Esophagus (tissue), 2 donors: ENCODE measurements at regions not wholly inside any gene's neighbourhood (a gene's known extent, or its start where the extent isn't known, plus 50 kb on each side); places are given as distances from the start of the nearest gene placed in this dataset.

ENCODE experiments used
- H3K27ac ChIP-seq, 2 donors: one replicate each; pipeline ENCODE4 v1.5.1; 2013; ENCODE audit warnings: low read depth in 2 of 2, mild to moderate bottlenecking in 2 of 2, inconsistent platforms in 1 of 2, low read length in 1 of 2, moderate library complexity in 1 of 2
- H3K27me3 ChIP-seq, 2 donors: one replicate each; pipeline ENCODE4 v1.6.1; 2013; ENCODE audit warnings: low read length in 2 of 2, control low read depth in 1 of 2, mild to moderate bottlenecking in 1 of 2; ENCODE audit not compliant: insufficient read depth in 2 of 2, control insufficient read depth in 1 of 2
- H3K36me3 ChIP-seq, 2 donors: one replicate each; pipeline ENCODE4 v1.6.1; 2013; ENCODE audit warnings: low read length in 1 of 2; ENCODE audit not compliant: control insufficient read depth in 2 of 2, insufficient read depth in 2 of 2
- H3K4me1 ChIP-seq, 2 donors: one replicate each; pipeline ENCODE4 v1.6.1; 2013; ENCODE audit warnings: low read length in 1 of 2; ENCODE audit not compliant: control insufficient read depth in 2 of 2, insufficient read depth in 2 of 2
- H3K4me3 ChIP-seq, 2 donors: one replicate each; pipeline ENCODE4 v1.5.1; 2013; ENCODE audit warnings: low read length in 2 of 2, mild to moderate bottlenecking in 2 of 2, low read depth in 1 of 2, moderate library complexity in 1 of 2
- H3K9me3 ChIP-seq, 2 donors: one replicate each; pipeline ENCODE4 v1.6.1; 2013; ENCODE audit warnings: mild to moderate bottlenecking in 2 of 2, low read depth in 1 of 2, low read length in 1 of 2, moderate library complexity in 1 of 2; ENCODE audit not compliant: control insufficient read depth in 2 of 2, insufficient read depth in 1 of 2
- WGBS, 2 donors: extraction: QIAGEN DNeasy Blood & Tissue Kit; methylation state at CpG; one replicate each; pipeline ENCODE4 v1.1.7; 2013; 5-methylcytosine and 5-hydroxymethylcytosine counted together
- donor health status: healthy with polysubstance abuse.
- donor health status: Bipolar disorder and iron deficiency.

DNA sequence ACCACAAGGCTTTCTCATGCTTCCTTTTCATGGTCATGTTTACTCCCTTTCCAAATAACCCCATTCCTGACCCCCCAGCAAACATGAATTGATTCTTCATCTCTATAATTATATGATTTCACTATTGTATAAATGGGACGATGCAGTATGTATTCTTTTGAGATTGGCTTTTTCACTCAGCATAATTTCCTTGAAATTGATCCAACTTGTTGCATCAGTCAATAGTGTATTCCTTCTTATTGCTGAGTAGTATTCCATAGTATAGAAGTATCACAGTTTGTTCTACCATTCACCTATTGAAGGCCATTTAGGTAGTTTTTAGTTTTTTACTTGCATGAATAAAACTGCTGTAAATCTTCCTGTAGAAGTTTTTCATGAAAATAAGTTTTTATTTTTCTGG, 264.7 kb downstream of the BAMBI start:
- 79 to 90% methylated on average over 1 of the region's 1 CpG for WGBS, 2 donors

DNA sequence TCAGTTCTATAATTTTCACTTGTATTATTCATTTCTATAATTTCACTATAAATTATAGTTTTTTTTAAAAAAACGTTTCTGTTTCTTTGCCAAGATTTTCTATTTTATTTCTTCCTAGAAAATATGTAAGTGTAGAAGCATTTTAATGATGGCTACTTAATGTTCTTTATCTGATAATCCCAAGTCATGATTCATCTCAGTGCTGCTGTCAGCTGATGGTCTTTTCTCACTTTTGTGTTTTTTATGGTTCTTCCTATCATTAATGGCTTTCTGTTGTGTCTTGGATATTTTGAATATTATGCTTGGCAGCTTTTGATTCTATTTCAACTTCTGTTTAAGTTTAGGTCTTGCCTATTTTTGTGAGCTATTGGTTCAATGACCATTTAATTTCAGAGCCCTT, 268.6 kb downstream of the BAMBI start:
- H3K4me1 ChIP-seq, result no peaks in the 10 kb centered on the region
- no peaks in the 10 kb centered on the region for H3K36me3 ChIP-seq
- no peak overlapping the region for H3K27ac ChIP-seq
- H3K4me3 ChIP-seq, result no peak overlapping the region
- H3K27me3 ChIP-seq, result no peaks in the 10 kb centered on the region
- no peaks in the 10 kb centered on the region for H3K9me3 ChIP-seq
- WGBS, 2 donors, result 28 to 34% methylated on average over 1 of the region's 1 CpG

More for the DNA sequence above, 264.7 kb downstream of the BAMBI start:
- no peak overlapping the region for H3K4me3 ChIP-seq
- H3K27ac ChIP-seq, result no peak overlapping the region
- no peaks in the 10 kb centered on the region for H3K36me3 ChIP-seq
- no peaks in the 10 kb centered on the region for H3K4me1 ChIP-seq
- no peaks in the 10 kb centered on the region for H3K9me3 ChIP-seq
- H3K27me3 ChIP-seq, result no peaks in the 10 kb centered on the region

DNA sequence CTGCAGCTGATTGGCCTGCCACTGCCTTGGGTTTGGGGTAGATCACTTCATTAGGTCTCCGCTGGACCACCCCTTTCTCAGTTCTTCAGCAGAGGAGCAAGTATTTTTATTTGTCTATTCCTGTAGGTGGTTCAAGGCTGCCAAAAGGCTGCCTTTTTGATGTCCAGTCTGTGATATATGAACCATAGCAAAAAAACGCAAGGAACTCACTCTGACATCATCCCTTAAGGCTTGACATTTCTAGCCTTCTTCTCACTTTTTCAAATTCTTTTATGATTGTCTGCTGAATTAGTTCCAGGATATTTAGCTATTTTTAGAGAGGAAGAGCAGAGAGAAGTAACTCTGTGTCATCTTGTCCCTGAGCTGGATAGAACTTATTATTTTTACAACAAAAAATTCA, 269.2 kb downstream of the BAMBI start:
- no peak overlapping the region for H3K4me3 ChIP-seq
- H3K4me1 ChIP-seq, result no peaks in the 10 kb centered on the region
- H3K27me3 ChIP-seq, result no peaks in the 10 kb centered on the region
- H3K27ac ChIP-seq, result no peak overlapping the region
- no peaks in the 10 kb centered on the region for H3K36me3 ChIP-seq
- WGBS, 2 donors, result 72 to 80% methylated on average over 2 of the region's 2 CpGs
- no peaks in the 10 kb centered on the region for H3K9me3 ChIP-seq

DNA sequence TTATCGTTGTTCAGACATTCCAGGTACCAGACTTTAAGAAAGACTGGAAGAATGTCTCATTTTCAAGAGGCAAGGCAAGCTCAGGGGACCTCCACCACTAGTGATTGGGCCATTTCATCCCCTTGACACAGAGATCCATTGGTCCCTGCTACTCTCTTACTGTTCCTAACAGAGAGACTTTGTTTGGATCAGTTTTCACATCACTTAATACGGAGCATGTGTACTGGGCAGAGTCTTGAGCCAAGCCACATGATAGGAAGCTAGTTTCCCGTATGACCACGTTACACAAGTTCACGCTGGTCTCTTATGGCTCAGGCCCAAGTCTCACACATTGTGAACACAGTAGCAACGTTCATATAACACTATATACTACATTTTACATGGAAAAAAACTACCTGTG, 269.9 kb downstream of the BAMBI start:
- H3K36me3 ChIP-seq, result no peaks in the 10 kb centered on the region
- H3K27ac ChIP-seq, result no peak overlapping the region
- H3K4me3 ChIP-seq, result no peak overlapping the region
- no peaks in the 10 kb centered on the region for H3K27me3 ChIP-seq
- WGBS, 2 donors, result 40 to 51% methylated on average over 6 of the region's 6 CpGs
- no peaks in the 10 kb centered on the region for H3K4me1 ChIP-seq
- no peaks in the 10 kb centered on the region for H3K9me3 ChIP-seq

DNA sequence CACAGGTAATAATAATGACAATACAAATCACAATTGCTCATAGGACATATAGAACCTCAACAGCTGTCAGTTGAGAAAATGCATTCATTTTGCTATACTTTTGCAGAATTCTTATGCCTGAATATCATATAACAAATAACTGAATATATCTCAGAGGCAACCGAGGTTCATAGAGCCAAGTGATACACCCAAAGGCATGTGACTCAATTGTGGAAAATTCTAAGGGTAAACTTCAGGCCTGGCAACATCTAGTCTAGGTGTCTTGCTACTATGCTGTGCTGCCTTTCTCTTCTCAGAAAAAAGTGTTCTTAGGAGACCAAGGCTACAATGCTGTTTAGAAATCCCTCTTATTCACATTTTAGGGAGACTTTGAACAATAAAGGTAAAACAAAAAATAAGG, 270.7 kb downstream of the BAMBI start:
- Histone ChIP-seq H3K36me3 (no peaks in the 10 kb centered on the region), H3K4me3 (no peak overlapping the region), H3K27ac (no peak overlapping the region), H3K27me3 (no peaks in the 10 kb centered on the region), H3K9me3 (no peaks in the 10 kb centered on the region), H3K4me1 (no peaks in the 10 kb centered on the region)
- WGBS, 2 donors, result 60 to 63% methylated on average over 1 of the region's 1 CpG

DNA sequence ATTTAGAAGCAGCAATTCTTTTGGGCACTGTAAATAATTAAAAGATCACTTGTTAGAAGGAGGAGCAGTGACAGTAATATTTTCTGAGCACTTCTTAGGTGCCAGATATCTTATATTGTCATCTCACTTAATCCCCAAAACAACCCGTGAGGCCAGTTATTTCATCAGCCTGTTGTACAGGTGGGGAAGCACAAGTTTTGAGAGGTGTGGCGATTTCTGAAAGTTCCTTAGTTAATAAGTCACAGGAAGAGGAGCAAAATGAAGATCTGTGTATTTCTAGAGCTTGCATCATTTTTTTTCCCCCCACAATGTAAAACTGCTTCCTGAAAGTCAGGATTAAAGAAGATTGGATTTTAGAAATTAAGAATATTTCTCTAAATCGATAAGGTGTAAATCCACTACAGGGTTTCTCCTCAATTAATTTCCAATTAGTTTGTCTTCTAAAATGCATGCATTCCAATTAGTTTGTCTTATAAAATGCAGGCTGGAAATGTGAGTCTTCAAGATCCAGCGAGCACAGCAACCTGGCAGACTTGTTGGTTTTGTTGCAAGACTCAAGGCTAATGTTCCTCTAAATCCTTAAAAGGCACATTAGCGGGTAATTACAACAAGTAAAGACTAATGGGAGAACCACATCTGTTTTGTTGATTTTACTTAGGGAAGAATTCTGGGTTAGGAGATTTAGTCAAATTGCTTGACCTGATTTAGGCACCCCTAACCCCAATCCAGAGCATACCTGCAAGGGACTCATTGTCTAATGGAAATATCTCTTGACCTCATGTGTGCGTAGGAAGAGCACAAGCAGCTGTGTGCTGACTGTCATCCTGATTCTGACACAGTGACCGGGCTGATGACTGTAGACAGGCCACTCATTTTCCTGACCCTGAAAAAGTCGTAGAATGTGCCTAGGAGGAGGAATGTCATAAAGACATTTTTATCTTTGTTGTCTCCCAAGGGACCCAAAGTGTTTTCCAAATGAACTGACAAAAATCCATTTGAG, 272.0 kb downstream of the BAMBI start:
- Histone ChIP-seq H3K27me3 (no peaks in the 10 kb centered on the region), H3K9me3 (no peaks in the 10 kb centered on the region), H3K36me3 (no peaks in the 10 kb centered on the region), H3K4me1 (no peaks in the 10 kb centered on the region), H3K27ac (peak overlapping the region in 1 of 2 donors; percentile 74), H3K4me3 (no peak overlapping the region)
- 72 to 78% methylated on average over 8 of the region's 8 CpGs for WGBS, 2 donors

DNA sequence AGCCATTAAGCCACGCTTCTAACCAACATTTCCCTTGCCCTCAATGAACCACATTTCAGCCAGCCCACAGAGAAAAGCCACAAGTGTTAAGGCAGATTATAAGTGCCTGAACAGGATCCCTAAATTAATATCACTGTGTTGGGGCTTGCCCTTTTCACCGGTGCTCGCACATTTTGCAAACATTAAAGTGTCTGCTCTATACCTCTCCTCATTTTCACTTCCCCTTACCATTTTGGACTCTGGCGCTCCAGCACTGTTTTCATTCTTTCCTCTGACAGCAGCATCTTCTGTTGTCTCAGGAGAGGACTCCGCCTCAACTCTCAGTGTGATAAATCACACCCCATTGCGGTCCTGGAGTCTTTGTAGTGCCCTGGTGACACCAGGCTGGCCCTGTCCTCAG, 274.2 kb downstream of the BAMBI start:
- Histone ChIP-seq H3K27ac (no peak overlapping the region), H3K4me3 (no peak overlapping the region), H3K27me3 (no peaks in the 10 kb centered on the region), H3K9me3 (no peaks in the 10 kb centered on the region), H3K4me1 (no peaks in the 10 kb centered on the region), H3K36me3 (no peaks in the 10 kb centered on the region)
- 66 to 67% methylated on average over 6 of the region's 6 CpGs for WGBS, 2 donors

DNA sequence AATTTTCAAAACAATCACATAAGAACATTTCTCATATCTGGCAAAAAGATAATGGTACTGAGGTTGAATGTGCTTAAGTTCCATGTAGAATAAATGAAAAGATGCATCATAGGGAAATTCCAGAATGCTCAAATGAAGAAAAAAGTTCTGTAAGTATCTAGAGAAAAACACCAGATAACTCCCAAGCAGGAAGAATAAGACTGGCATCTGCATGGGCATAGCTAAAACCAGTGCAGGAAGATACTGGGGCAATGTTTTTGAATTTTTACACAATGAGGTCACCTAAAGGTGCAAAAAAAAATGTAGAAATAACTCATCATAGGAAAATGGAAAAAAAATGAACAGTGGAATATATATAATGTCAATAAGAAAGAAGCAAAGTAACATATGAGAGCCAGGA, 275.2 kb downstream of the BAMBI start:
- Histone ChIP-seq H3K36me3 (no peaks in the 10 kb centered on the region), H3K27ac (no peak overlapping the region), H3K4me1 (no peaks in the 10 kb centered on the region), H3K4me3 (no peak overlapping the region), H3K27me3 (no peaks in the 10 kb centered on the region), H3K9me3 (no peaks in the 10 kb centered on the region)

DNA sequence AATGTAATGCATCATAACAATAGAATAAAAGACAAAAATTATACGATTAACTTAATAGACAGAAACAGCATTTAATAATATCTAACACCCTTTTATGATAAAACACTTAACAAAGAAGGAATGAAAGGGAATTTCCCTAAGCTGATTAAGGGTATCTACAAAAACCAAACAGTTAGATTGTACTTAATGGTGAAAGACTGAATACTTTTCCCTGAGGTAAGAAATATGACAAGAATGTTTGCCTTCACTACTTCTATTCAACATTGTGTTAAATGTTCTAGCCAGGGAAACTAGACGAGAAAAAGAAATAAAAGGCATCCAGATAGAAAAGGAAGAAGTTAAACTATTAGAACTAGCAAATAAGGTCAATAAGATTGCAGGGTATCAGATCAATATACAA, 276.9 kb downstream of the BAMBI start:
- H3K9me3 ChIP-seq, result no peaks in the 10 kb centered on the region
- H3K4me3 ChIP-seq, result no peak overlapping the region
- no peaks in the 10 kb centered on the region for H3K4me1 ChIP-seq
- no peaks in the 10 kb centered on the region for H3K27me3 ChIP-seq
- H3K36me3 ChIP-seq, result no peaks in the 10 kb centered on the region
- 58 to 70% methylated on average over 2 of the region's 2 CpGs for WGBS, 2 donors
- H3K27ac ChIP-seq, result no peak overlapping the region

DNA sequence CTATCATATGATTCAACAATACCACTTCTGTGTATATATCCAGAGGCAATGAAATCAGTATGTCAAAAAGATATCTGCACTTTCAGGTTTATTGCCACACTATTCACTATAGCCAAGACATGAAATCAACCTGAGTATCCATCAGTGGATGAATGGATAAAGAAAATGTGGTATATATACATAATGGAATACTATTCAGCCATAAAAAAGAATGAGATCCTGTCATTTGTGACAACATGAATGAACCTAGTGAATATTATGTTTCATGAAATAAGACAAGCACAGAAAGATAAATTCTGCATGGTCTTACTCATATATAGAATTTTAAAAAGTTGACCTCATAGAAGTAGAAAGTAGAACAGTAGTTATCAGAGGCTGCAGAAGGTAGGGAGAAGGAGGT, 281.1 kb downstream of the BAMBI start:
- Histone ChIP-seq H3K4me3 (no peak overlapping the region), H3K27ac (no peak overlapping the region), H3K4me1 (no peaks in the 10 kb centered on the region), H3K9me3 (no peaks in the 10 kb centered on the region), H3K36me3 (no peaks in the 10 kb centered on the region), H3K27me3 (no peaks in the 10 kb centered on the region)
